Ishikawa (cell line): ENCODE measurements at regions not wholly inside any gene's neighbourhood (a gene's known extent, or its start where the extent isn't known, plus 50 kb on each side); places are given as distances from the start of the nearest gene placed in this dataset.

Experiments
- CEBPB ChIP-seq: IDR thresholded peaks from 2 replicates; pipeline ENCODE4 v1.6.1; 2012
- CREB1 ChIP-seq: IDR thresholded peaks from 2 replicates; pipeline ENCODE4 v1.6.1; 2012; ENCODE audit warnings: low read depth
- EGR1 ChIP-seq: IDR thresholded peaks from 2 replicates; pipeline ENCODE4 v1.6.1; 2012
- EP300 ChIP-seq: IDR thresholded peaks from 2 replicates; pipeline ENCODE4 v1.6.1; 2012; ENCODE audit warnings: borderline replicate concordance
- FOXM1 ChIP-seq: IDR thresholded peaks from 2 replicates; pipeline ENCODE4 v1.6.1; 2012; ENCODE audit warnings: low read depth, borderline replicate concordance
- MAX ChIP-seq: IDR thresholded peaks from 2 replicates; pipeline ENCODE4 v1.6.1; 2012
- NFIC ChIP-seq: IDR thresholded peaks from 2 replicates; pipeline ENCODE4 v1.6.1; 2012
- RAD21 ChIP-seq: IDR thresholded peaks from 2 replicates; pipeline ENCODE4 v1.6.1; 2012; ENCODE audit warnings: low read depth
- REST ChIP-seq: IDR thresholded peaks from 2 replicates; pipeline ENCODE4 v1.6.1; 2012; ENCODE audit warnings: low read depth, mild to moderate bottlenecking
- TAF1 ChIP-seq: IDR thresholded peaks from 2 replicates; pipeline ENCODE4 v1.6.1; 2012; ENCODE audit warnings: low read depth, mild to moderate bottlenecking
- TCF12 ChIP-seq: IDR thresholded peaks from 2 replicates; pipeline ENCODE4 v1.6.1; 2012; ENCODE audit warnings: low read depth
- TEAD4 ChIP-seq: IDR thresholded peaks from 2 replicates; pipeline ENCODE4 v1.6.1; 2012
- USF1 ChIP-seq: IDR thresholded peaks from 2 replicates; pipeline ENCODE4 v1.6.1; 2012
- YY1 ChIP-seq: IDR thresholded peaks from 2 replicates; pipeline ENCODE4 v1.6.1; 2012; ENCODE audit warnings: low read depth
- ZBTB7A ChIP-seq: IDR thresholded peaks from 2 replicates; pipeline ENCODE4 v1.6.1; 2012; ENCODE audit warnings: low read depth

GRCh38 chr3:16720367-16720940 lies 115.2 kb upstream of the DAZL start:
- TF ChIP-seq MAX (no peak), FOXM1 (no peak), REST (no peak), USF1 (no peak), EGR1 (no peak), RAD21 (no peak), YY1 (no peak), CEBPB (no peak), ZBTB7A (no peak), CREB1 (no peak), EP300 (no peak), NFIC (no peak), TEAD4 (no peak), TAF1 (no peak), TCF12 (no peak)

GRCh38 chr3:16721494-16721893 lies 116.3 kb upstream of the DAZL start:
- TF ChIP-seq REST (no peak), TAF1 (no peak), CEBPB (no peak), EP300 (no peak), YY1 (no peak)

GRCh38 chr3:16723978-16724377 lies 118.8 kb upstream of the DAZL start:
- TF ChIP-seq ZBTB7A (no peak), EP300 (no peak), REST (no peak), YY1 (no peak), FOXM1 (no peak), CREB1 (no peak), USF1 (no peak), RAD21 (no peak), TAF1 (no peak), TCF12 (no peak), MAX (no peak), TEAD4 (no peak), NFIC (no peak), EGR1 (no peak), CEBPB (no peak)

- TF ChIP-seq TCF12 (no peak), NFIC (no peak), TAF1 (no peak), YY1 (no peak), RAD21 (no peak), EP300 (no peak), USF1 (no peak), CREB1 (no peak), MAX (no peak), ZBTB7A (no peak), TEAD4 (no peak), CEBPB (no peak), EGR1 (no peak), FOXM1 (no peak)
These were observed 119.3 kb upstream of the DAZL start for GRCh38 chr3:16724487-16724886.
